OCI-LY3 (cell line): ENCODE measurements at regions not wholly inside any gene's neighbourhood (a gene's known extent, or its start where the extent isn't known, plus 50 kb on each side); places are given as distances from the start of the nearest gene placed in this dataset.

Source experiments
- H2AFZ ChIP-seq: fragments of 200-600, 300-600 bp; shearing (Covaris generic); 2 replicates; pipeline ENCODE4 v1.6.0; 2014; ENCODE audit warnings: antibody characterized with exemption, low read depth, low read length
- H3K27ac ChIP-seq: fragments of 200-600, 300-600 bp; sonication (generic); 2 replicates; pipeline ENCODE4 v1.5.1; 2014; ENCODE audit warnings: mild to moderate bottlenecking, low read length, moderate library complexity, mixed read lengths
- H3K27me3 ChIP-seq: fragments of 200-600, 300-600 bp; sonication (generic); 2 replicates; pipeline ENCODE4 v1.6.1; 2014; ENCODE audit warnings: low read depth, low read length, mixed read lengths
- H3K36me3 ChIP-seq: fragments of 200-600, 300-600 bp; sonication (generic); replicated peaks from 2 replicates; pipeline ENCODE3; 2014; ENCODE audit warnings: low read depth, low read length, mixed read lengths
- H3K4me1 ChIP-seq: fragments of 300-600, 200-600 bp; sonication (generic); 2 replicates; pipeline ENCODE4 v1.6.1; 2014; ENCODE audit warnings: low read length, mixed read lengths
- H3K4me2 ChIP-seq: fragments of 200-600, 300-600 bp; sonication (generic); 2 replicates; pipeline ENCODE4 v1.6.1; 2014; ENCODE audit warnings: low read length, mixed read lengths
- H3K4me3 ChIP-seq: fragments of 300-600, 200-600 bp; sonication (generic); 2 replicates; pipeline ENCODE4 v1.5.1; 2014; ENCODE audit warnings: antibody characterized with exemption, mild to moderate bottlenecking, low read length, moderate library complexity
- H3K79me2 ChIP-seq: fragments of 300-600, 200-600 bp; shearing (Covaris generic); 2 replicates; pipeline ENCODE4 v1.6.1; 2014; ENCODE audit warnings: mild to moderate bottlenecking, low read length, mixed read lengths
- H3K9ac ChIP-seq: fragments of 300-600, 200-600 bp; shearing (Covaris generic); 2 replicates; pipeline ENCODE4 v1.6.0; 2014; ENCODE audit warnings: mild to moderate bottlenecking, low read length, moderate library complexity
- H3K9me3 ChIP-seq: fragments of 200-600, 300-600 bp; shearing (Covaris generic); 2 replicates; pipeline ENCODE4 v1.6.1; 2014; ENCODE audit warnings: low read length, mixed read lengths; ENCODE audit not compliant: insufficient read depth
- H4K20me1 ChIP-seq: fragments of 200-600, 300-600 bp; sonication (generic); 2 replicates; pipeline ENCODE4 v1.6.1; 2016; ENCODE audit warnings: low read length, mixed read lengths; ENCODE audit not compliant: insufficient read depth
- CTCF ChIP-seq: fragments of 200-600, 300-600 bp; sonication (generic); IDR thresholded peaks from 2 replicates; pipeline ENCODE4 v1.5.1; 2014; ENCODE audit warnings: antibody characterized with exemption, low read length, low read depth
- EZH2phosphoT487 ChIP-seq: fragments of 200-600 bp; shearing (Covaris generic); IDR thresholded peaks from 2 replicates; pipeline ENCODE4 v1.6.1; 2018; ENCODE audit warnings: antibody characterized with exemption, mixed run types, low read depth

DNA sequence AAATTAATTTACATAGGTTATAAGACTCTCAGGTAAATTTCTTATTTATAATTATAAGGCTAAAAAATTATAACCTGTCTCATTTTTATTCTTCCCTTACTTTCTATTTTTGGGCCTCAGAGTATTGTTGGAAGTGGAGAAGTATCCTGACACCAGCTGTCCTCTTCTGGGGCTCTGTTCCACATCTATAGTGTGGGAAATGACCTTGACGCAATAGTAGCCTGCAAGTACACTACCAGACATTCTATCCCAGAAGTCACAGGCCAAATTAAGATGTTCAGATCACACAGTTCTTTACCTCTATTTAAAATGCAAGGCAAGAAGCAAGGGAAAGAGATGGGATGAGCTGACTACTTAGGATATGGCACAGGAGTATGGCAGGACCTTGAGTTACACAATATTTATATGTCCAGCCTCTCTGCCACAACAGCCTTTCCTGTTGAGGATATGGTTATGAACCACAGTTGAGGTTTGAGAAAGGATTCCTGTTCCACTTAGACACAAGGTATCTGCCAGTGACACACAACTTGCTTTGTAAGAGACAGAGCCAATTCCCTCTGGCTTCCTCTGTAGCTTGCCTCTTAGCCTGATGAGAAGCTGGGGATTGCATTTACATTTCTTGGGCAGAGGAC, 158.0 kb upstream of the IL12A start:
- no peaks in the 10 kb centered on the region for H3K36me3 ChIP-seq
- no peaks in the 10 kb centered on the region for H3K27me3 ChIP-seq
- H2AFZ ChIP-seq, result no peak overlapping the region
- TF ChIP-seq CTCF (no peak), EZH2phosphoT487 (no peak)
- peaks cover 63% of the 10 kb centered on the region for H3K4me1 ChIP-seq
- H3K27ac ChIP-seq, result no peak overlapping the region
- no peak overlapping the region for H3K9ac ChIP-seq
- H3K4me3 ChIP-seq, result no peak overlapping the region
- H3K9me3 ChIP-seq, result no peaks in the 10 kb centered on the region
- no peaks in the 10 kb centered on the region for H3K79me2 ChIP-seq
- H3K4me2 ChIP-seq, result no peak overlapping the region
- H4K20me1 ChIP-seq, result no peaks in the 10 kb centered on the region

- Histone ChIP-seq H3K79me2 (no peaks in the 10 kb centered on the region), H3K4me2 (peak overlapping the region; percentile 86), H3K36me3 (no peaks in the 10 kb centered on the region), H3K4me3 (peak overlapping the region; percentile 58; the same call in 1 of the 2 replicates), H3K4me1 (peaks cover 57% of the 10 kb centered on the region), H2AFZ (no peak overlapping the region), H3K9ac (peak overlapping the region; percentile 9; the same call in 1 of the 2 replicates), H3K27ac (peak overlapping the region; percentile 87), H3K27me3 (no peaks in the 10 kb centered on the region), H4K20me1 (no peaks in the 10 kb centered on the region), H3K9me3 (no peaks in the 10 kb centered on the region)
- TF ChIP-seq CTCF (no peak), EZH2phosphoT487 (no peak)
Measured at GRCh38 chr3:159831466-159831865, 157.2 kb upstream of the IL12A start.

- Histone ChIP-seq H3K4me2 (peak overlapping the region; percentile 86), H3K27ac (peak overlapping the region; percentile 87), H4K20me1 (no peaks in the 10 kb centered on the region), H3K4me3 (peak overlapping the region; percentile 58), H3K79me2 (no peaks in the 10 kb centered on the region), H3K27me3 (no peaks in the 10 kb centered on the region), H3K9ac (peak overlapping the region; percentile 49), H3K36me3 (no peaks in the 10 kb centered on the region), H2AFZ (no peak overlapping the region), H3K9me3 (no peaks in the 10 kb centered on the region), H3K4me1 (peaks cover 51% of the 10 kb centered on the region)
- TF ChIP-seq EZH2phosphoT487 (no peak), CTCF (no peak)
Measured at GRCh38 chr3:159832024-159832423, 156.6 kb upstream of the IL12A start.

DNA sequence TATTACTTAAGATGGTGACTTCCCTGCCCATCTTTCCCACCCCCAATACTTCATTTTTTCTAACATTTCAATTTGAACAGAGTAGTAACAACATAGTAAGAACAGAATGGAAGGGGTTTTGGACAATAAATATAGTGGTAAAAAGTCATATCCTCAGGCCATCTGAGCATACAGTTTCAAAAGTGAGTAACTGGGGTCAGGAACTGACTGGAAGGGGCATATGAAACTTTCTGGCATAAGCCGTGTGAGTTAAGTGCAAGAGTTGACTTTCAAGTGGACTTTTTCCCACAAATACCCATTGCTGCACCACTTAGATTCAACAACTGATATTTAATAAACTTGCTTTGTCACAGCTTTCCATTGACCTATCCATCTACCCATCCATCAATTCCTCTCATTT, 153.5 kb upstream of the IL12A start:
- Histone ChIP-seq H3K36me3 (no peaks in the 10 kb centered on the region), H3K4me1 (peaks cover 51% of the 10 kb centered on the region), H3K9ac (no peak overlapping the region), H2AFZ (no peak overlapping the region), H3K9me3 (no peaks in the 10 kb centered on the region), H3K27ac (no peak overlapping the region), H3K4me2 (no peak overlapping the region), H3K27me3 (no peaks in the 10 kb centered on the region), H3K79me2 (no peaks in the 10 kb centered on the region), H3K4me3 (no peak overlapping the region), H4K20me1 (no peaks in the 10 kb centered on the region)
- TF ChIP-seq CTCF (no peak), EZH2phosphoT487 (no peak)
